ENCODE measurements at regions not wholly inside any gene's neighbourhood (a gene's known extent, or its start where the extent isn't known, plus 50 kb on each side); places are given as distances from the start of the nearest gene placed in this dataset.

DNA sequence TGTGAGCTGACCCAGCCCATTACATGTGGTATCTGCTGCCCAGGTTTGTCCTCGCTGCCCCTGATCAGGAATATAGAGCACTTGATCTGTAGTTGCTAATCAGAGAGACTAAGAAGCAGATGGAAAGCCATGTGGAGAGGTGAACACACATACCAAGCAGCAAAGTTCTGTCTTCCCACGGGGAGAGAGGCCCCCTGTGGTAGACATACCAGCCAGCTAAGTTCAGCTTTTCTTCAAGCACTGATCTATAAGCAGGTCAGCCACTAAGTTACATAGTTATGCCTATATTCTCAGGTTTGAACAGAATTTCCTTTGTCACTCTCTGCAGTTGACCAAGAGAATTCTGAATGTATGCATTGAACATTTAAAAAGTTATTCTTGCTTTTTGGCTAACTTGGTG is 76.4 kb downstream of the DDX3Y start:
- DNase-seq, result no peak

DNA sequence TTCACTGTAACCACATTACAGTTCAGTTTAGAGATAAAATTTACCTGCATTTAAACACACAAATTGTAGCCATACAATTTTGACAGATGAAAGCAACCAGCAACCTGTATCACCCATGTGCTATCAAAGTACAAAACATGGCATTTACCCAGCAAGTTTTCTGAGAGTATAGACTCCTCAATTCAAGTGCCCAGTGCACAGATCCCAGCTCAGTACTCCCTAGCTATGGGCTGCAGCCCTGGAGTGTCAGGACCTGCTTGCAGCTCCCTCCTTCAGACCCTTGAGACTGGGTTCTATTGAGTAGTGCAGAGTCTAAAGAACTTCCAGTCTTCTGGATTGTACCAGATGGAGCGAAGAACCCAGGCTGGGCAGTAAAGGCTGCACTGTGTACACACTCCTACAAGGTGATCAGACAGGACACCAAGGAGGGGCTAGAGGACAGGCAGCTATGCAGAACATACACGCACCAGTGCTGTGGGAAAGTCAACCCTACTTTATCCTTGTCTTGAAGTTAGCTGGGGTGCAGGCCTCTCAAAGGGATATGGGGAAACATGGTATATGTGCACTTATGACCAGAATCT is 77.7 kb downstream of the DDX3Y start:
- DNase-seq, result no peak

DNA sequence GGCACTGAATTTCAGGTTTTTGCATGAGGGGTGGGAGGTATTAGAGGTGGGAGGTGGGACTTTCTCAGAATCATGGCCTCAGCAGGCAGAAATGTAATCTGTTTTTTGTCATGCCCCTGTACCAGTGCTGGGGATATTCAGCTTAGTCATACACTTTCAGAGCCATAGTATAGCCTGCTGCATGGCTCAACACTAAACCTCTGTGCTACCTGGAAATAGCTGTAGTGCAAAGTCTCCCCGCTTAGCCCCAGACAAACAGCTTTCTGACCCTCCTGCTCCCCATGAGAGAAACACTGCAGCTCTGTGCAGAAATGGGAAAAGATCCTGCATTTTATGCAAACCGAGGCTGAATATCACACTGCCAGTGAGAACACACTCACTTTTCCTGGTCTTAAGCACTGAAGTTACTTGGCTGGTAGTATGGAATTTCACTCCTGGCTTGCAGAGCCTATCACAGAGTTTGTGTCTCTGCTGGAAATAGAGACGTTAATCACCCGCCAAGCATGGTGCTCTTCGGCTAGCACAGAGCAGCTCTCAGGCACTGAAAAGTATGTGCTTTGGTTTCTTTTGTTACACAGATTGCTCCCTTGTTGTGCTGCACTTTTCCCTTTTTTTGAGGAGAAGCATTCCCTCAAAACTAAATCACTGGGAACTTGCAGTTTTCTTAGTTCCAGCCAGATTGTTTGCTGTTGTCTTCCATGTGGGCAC is 80.1 kb downstream of the DDX3Y start:
- DNase-seq, result no peak

DNA sequence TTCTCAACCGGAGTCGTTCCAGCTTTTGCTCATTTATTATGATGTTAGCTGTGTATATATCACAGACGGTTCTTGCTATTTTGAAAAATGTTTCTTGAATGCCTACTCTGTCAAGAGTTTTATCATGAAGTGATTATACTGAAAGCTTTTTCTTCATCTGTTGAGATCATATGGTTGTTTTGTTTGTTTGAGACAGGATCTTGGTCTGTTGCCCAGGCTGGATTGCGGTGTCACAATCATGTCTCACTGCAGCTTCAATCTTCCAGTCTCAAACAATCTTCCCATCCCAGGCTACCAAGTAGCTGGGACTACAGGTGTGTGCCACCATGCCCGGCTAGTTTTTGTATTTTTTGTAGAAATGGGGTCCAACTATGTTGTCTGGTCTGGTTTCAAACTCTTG is 112.8 kb downstream of the DDX3Y start:
- no peak for DNase-seq

DNA sequence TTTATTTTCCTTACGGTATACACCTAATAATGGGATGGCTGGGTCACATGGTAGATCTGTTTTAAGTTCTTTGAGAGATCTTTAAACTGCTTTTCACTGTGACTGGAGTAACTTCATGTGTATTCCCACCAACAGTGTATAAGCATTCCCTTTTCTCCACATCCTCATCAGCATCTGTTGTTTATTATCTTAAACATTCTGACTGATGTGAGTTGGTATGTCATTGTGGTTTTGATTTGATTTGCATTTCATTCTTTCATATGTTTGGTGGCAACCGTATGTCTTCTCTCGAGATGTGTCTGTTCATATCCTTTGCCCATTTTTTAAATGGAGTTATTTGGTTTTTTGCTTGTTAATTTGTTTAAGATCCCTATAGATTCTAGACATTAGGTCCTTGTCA is 114.8 kb downstream of the DDX3Y start:
- DNase-seq, result no peak

DNA sequence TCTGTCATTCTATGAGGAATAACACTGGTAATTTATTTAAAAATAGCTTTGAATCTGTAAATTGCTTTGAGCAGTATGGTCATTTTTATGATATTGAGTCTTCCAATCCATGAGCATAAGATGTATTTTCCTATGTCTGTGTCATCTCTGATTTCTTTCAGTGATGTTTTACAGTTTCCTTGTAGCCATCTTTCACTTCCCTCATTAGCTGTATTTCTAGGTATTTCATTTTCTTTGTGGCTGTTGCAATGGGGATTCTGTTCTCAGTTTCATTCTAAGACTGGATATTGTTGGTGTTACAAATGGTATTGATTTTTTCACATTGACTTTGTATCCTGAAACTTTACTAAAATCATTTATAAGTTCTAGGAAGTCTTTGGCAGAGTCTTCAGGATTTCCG is 116.2 kb downstream of the DDX3Y start:
- DNase-seq, result no peak

DNA sequence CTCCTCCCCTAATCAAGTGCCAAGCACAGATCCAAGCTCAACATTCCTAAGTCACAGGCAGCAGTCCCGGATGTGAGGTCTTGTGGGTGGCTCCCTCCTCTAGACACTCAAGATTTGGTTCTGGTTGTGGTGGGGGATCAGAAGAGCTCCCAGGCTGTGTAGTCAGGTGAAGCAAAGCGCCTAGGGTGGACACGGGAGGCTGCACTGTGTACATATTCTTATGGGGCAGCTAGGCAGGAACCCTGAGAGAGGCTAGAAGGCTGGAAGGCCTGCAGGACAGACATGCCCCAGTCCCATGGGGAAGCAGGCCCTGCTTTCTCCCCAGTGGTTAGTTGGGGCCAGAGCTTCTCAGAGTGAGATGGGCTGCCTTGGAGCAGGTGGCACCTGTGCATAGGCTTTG is 118.9 kb downstream of the DDX3Y start:
- no peak for DNase-seq

DNA sequence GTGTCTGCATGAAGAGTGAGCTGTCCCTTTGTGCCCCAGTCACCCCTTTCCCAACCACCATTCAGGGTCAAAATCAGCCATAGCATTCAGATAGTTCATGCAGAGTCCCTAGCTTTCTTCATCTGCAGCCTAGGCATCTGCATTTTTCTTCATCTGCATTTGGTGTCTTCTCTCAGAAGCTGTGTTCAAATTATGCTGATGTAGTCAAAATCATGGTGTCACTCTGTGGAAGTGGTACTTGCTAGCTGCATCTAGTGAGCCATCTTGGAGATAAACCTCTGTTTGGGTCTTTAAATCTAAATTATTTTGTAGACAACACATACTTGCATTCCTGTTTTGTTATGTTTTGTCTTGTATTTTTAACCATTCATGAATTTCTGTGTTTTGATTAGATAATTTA is 119.8 kb downstream of the DDX3Y start:
- no peak for DNase-seq

DNA sequence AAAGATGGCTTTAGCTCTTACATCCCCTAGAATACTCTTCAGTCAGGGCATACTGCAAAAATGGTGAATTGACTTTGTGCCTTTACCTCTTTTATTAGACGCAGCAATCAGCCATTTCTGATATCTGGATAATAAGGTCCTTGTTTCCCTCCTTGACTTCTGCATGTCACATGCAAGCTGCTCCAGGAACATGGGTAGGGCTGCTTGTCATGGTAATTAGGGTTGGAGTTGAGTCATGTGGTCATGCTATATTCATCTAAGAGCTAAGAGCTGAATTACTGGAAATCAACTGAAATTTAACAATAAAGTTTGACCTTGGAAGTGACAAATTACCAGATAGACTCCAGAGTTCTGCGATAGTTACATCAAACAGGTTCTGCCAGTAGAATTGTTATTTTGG is 122.2 kb downstream of the DDX3Y start:
- no peak for DNase-seq

DNA sequence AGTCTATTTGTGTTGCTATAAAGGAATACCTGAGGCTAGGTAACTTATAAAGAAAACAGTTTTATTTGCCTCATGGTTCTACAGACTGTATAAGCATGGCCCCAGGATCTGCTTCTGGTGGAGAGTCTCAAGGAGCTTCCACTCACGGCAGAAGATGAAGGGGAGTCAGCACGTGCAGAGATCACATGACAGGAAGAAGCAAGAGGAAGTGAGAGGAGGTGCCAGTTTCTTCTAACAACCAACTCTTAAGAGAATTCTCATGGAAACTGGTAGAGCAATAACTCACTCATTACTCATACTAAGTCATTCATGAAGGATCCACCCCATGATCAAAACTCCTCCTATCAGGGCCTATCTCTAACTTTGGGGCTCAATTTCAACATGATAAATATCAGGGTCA is 135.6 kb downstream of the DDX3Y start:
- DNase-seq, result no peak

DNA sequence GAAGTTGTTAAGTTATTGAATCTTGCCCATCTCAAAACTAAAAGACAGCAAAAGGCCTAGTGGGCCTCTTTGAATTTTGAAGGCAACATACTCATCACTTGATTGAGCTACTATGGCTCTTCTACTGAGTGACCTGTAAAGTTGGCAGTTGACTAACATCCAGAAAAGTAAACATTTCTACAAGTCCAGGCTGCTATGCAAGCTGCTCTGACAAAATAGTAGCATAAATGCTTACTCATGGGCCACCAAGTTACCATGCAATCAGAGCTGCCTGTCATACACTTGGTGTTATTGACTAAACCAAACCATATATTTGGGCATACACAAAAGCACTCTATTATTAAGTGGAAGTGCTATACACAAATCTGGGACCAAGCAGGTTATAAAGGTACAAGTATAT is 148.8 kb downstream of the DDX3Y start:
- no peak for DNase-seq

DNA sequence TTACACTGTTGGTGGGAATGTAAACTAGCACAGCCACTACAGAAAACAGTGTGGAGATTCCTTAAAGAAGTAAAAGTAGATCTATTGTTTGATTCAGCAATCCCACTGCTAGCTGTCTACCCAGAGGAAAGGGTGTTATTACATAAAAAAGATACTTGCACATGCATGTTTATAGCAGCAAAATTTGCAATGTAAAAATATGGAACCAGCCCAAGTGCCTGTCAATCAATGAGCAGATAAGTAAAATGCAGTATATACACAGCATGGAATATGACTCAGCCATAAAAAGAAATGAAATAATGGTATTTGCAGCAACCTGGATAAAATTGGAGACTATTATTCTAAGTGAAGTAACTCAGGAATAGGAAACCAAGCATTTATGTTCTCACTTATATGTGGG is 161.7 kb downstream of the DDX3Y start:
- no peak for DNase-seq

DNA sequence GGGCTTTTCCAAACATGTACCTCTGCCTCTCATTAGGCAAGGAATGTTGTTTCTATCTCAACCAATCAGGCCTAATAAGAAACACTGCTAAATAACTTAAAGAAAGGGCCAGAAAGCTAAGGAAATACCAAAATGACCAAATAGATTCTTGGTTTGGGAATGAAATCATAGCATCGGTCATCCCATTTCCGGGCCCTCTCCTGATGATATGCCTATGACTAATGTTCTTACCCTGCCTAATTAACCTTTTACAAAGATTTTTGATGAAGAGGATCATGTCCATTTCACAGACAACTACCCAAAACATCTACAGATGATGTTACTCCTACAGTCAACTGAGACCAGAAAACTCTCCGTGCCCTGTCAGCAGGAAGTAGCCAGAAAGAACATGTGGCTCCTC is 164.0 kb downstream of the DDX3Y start:
- DNase-seq, result no peak

DNA sequence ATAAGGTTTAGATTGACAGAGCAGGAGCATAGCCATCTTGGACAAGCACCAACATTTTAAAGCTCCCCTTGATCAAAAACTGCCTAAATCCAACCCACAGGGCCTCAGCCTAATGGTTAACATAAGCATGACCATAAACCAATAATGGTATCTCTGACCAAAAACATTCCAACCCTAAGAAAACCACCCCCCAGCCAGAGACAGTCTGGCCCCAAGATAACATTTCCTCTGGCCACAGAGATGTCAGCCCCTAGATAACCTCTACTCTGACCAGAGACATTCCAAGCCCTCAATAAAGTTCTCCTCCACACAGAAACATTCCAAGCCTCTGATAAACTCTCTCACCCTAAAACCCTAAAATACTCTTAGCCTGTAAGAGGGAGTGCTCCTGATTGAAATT is 164.4 kb downstream of the DDX3Y start:
- DNase-seq, result no peak

DNA sequence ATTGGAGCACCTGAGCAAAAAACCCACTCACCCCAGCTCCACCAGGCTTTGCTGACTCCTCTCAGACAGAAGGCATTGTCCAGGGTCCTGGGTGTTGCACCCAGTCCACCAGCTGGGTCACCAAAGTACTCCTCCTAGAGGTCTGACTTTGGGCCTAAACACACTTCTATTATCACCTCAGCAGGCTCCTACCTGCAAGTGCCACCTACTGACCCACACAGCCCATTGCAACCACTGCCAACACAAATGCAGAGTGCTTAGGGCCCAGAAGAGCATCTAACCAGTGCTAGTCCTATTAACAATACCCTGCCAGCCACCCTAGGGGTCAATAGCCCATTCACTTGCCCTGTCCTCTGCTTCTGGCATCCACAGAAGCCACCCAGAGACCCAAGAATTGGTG is 178.1 kb downstream of the DDX3Y start:
- DNase-seq, result no peak

DNA sequence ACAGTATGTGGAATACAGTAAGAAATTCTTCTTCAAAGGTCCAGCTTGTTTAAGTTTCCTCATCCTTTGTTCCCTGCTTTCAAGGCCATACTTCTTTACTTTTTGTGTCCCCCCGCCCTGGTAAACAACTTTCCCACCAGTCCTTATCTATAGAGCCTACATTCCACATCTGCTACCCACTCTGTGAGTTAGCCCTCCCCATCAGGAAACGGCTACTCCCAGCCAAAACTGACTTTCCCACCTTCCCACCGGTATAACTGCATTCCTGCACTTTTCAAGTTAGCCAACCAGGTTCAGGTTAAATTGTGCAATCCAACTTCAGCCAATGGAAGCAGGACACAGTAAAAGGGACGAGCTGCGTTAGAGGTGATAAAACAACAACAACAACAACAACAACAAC is 186.9 kb downstream of the DDX3Y start:
- no peak for DNase-seq

DNA sequence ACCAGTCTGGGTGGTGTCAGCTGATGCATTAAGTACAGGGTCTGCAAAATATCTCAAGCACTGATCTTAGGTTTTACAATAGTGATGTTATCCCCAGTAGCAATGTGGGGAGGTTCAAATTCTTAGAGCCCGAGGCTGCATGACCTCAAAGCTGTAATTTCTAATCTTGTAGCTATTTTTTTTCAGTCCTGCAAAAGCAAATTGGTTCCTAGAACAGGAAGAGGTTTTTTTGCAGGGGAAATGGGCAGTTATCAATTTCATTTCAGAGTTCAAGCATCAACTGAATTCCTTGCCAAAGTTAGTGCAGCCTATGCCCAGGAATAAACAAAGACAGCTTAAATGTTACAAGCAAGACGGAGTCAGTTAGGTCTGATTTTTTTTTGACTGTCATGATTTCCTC is 188.3 kb downstream of the DDX3Y start:
- no peak for DNase-seq

DNA sequence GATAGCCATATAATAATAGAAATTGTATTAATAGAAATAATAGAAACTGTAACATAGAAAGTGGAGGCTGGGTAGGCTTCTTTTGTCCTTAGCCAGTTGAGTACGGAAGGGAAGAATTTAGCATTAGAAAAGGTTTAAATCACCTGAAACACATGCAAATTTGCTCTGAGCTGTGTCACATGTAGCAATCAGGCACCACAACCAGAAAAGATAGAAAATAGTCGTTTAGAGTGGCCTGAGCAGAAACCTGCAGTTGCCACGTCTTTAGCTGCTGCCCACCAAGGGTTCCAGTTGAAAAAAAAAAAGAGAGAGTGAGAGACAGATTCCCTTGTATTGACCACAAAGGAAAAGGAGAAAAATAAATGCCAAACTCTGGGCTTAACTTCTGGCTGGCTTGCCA is 188.8 kb downstream of the DDX3Y start:
- DNase-seq, result no peak

DNA sequence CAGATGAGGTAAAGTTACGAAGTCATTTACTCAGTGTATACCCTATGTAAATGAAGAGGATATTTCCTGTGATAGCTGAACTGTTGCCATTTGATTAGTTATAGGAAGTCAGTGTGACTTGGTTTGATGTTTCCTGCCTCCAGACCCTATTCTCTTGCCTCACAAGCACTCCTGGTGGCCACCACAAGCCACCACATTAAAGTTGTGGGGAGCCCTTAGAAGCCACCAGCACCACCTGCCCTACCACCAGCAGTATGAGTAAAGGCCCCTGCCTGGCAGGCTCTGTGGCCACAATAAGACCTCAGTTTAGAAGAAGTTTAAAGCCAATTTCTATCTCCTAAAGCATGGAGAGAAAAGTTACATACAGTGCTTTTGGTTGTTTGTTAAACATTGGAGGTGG is 189.7 kb downstream of the DDX3Y start:
- DNase-seq, result no peak

DNA sequence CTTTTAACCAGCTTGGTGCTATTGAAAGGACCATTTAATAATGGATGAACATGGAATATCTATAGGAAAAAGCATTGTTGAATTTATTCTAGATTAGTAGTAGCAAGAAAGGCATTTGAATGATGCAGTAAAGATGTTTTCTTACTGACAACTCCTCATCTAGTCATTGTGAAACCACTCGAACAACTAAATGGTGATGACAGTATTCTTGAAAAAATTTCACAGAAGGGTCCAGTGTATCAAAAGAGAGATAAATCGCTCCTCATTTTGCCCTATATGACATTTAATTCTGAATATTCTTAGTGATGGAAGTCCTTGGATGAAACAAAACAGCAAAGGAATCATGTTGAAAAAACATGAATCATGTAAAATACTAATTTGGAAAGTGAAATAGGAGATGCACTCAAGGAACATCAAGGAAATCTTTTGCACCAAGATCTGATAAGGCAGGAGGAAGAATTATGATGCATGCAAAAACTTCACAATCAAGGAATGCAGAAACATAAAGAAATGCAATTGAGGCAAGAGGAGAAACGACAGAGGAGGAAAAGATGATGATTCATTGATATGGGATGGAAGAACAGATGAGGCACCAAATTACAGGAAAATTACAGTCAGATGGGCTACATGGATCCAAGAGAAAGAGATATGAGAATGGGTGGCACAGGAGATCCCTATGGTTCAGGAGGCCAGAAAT is 190.4 kb downstream of the DDX3Y start:
- no peak for DNase-seq

DNA sequence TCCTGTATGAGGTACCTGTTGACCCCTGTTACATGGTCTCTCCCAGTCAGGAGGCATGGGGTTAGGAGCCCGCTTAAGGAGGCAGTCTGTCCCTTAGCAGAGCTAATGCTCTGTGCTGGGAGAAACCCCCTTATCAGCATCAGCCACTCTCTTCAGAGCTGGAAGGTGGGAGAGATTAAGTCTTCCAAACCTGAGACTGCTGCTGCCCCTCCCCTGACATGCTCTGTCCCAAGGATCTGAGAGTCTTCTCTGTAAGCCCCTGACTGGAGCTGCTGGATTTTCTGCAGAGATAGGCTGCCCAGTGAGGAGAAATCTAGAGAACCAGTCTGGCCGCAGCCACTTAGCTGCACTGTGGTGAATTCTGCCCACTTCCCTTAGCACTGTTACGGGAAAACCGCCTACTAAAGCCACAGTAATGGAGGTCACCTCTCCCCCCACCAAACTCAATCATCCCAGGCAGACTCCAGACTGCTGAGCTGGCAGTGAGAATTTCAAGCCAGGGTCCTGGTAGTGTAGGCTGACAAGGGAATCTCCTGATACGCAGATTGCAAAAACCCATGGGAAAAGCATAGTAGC is 222.3 kb downstream of the DDX3Y start:
- DNase-seq, result no peak

DNA sequence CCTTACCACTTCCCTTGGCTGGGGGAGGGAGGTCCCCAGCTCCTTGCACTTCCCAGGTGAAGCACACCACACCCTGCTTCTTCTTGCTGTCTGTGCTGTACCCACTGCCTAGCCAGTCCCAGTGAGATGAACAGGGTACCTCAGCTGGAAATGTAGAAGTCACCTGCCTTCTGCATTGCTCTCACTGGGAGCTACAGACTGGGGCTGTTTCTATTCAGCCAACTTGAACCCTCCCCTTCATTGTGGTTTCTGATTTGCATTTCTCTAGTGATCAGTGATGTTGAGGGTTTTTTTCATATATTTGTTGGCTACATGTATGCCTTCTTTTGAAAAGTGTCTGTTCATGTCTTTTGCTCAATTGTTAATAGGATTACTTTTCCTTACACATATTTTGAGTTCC is 222.8 kb downstream of the DDX3Y start:
- no peak for DNase-seq

DNA sequence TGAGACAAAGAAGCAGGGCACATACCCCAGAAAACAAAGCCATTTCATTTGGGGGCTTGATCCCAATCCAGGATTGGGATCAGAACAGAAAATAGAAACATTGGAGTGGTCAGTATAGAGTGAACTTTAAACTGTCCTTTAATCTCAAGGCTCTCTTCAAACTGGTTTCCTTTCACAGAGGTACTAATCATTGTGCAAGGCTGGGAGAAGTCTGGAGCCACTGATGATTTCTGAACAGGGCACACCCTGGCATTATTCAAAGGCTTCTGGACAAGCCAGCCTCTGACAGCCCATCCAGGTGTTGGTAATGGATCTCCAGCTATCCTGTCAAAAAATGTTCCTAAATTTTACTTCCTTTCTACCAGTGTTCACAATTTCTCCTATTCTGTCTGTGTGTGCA is 244.5 kb downstream of the DDX3Y start:
- DNase-seq, result peak in 1 of 4 experiments; percentile 2

DNA sequence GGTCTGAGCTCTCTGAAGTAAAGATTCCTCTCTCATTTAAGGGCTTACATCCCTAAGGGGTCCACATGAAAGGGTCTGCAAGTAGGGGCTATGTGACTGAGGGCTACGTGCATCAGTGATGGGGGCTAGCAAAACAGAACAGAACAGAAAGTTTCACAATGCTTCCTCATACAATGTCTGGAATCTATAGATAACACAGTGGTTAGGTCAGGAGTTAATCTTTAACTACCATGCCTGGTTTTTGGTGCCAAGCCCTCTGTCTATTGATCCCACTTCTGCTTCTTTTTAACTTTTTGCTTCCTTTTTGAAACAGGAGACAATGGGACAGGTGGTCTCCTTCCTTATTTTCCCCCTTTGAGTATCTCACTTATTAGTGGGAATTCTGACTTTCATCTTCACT is 263.0 kb downstream of the DDX3Y start:
- no peak for DNase-seq
